Activated T-cell treated with anti-CD3 and anti-CD28 coated beads, Interleukin-2, amount 50 U/mL, for 24 hours (primary cell): ENCODE measurements at regions not wholly inside any gene's neighbourhood (a gene's known extent, or its start where the extent isn't known, plus 50 kb on each side); places are given as distances from the start of the nearest gene placed in this dataset.

Experiments
- DNase-seq: peaks from one replicate; pipeline ENCODE4 v3.0.0-alpha.2; 2020
- H3K27ac Mint-ChIP-seq: 2 replicates; pipeline ENCODE4 v1.8.0; 2020; ENCODE audit warnings: mild to moderate bottlenecking, mixed read lengths
- H3K27me3 Mint-ChIP-seq: 2 replicates; pipeline ENCODE4 v1.8.0; 2020; ENCODE audit warnings: mixed read lengths
- H3K36me3 Mint-ChIP-seq: 2 replicates; pipeline ENCODE4 v1.8.0; 2020; ENCODE audit warnings: low read depth, mixed read lengths
- H3K4me1 Mint-ChIP-seq: 2 replicates; pipeline ENCODE4 v1.8.0; 2020; ENCODE audit warnings: low read depth, mixed read lengths
- H3K4me3 Mint-ChIP-seq: 2 replicates; pipeline ENCODE4 v1.8.0; 2020; ENCODE audit warnings: mild to moderate bottlenecking, moderate library complexity, mixed read lengths
- H3K9me3 Mint-ChIP-seq: 2 replicates; pipeline ENCODE4 v1.8.0; 2020; ENCODE audit warnings: mixed read lengths

DNA sequence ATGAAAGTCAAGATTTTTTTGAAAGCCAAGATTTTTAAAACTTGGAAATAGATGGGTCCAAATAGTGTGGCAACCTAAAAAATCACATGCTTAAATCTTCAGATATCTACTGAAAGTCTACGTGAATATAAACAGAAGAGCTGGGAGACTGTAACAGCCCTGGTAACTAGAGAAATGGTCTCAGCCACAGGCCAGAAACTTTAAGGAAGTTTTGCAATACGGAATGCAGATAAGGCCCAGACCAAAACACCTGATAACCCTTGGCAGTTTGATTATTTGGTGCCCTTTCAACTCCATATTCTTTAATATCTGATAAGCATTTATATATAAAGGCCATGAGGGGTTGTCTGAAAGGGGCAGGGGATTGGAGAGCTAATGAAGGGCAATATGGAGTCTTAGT lies 537.3 kb upstream of the TGFBR2 start:
- H3K4me1 Mint-ChIP-seq, result no peaks in the 10 kb centered on the region
- peaks cover 13% of the 10 kb centered on the region for H3K27me3 Mint-ChIP-seq
- no peaks in the 10 kb centered on the region for H3K36me3 Mint-ChIP-seq
- DNase-seq, result no peak
- H3K4me3 Mint-ChIP-seq, result no peak overlapping the region
- H3K9me3 Mint-ChIP-seq, result no peaks in the 10 kb centered on the region
- no peak overlapping the region for H3K27ac Mint-ChIP-seq

DNA sequence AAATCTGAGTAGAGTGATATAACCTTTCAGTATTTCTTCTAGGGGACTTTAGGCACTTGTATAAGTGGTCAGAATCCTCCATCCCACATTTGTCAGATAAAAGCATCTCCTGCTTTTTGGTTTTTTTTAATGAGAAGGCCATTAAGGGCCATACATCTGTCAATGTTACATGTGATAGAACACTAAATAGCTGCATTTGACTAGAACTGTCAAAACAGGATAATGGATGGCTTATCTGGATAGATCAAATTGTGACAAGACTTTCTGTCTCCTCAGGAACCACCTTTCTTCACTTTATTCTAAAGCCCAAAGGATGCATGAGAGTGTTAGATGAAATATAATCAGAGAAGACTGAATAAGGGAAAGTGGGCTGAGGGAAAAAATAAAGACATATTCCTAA lies 533.4 kb upstream of the TGFBR2 start:
- DNase-seq, result no peak
- H3K9me3 Mint-ChIP-seq, result no peaks in the 10 kb centered on the region
- H3K27me3 Mint-ChIP-seq, result peaks cover 3% of the 10 kb centered on the region
- no peak overlapping the region for H3K4me3 Mint-ChIP-seq
- no peak overlapping the region for H3K27ac Mint-ChIP-seq
- no peaks in the 10 kb centered on the region for H3K36me3 Mint-ChIP-seq
- peaks cover 7% of the 10 kb centered on the region for H3K4me1 Mint-ChIP-seq

DNA sequence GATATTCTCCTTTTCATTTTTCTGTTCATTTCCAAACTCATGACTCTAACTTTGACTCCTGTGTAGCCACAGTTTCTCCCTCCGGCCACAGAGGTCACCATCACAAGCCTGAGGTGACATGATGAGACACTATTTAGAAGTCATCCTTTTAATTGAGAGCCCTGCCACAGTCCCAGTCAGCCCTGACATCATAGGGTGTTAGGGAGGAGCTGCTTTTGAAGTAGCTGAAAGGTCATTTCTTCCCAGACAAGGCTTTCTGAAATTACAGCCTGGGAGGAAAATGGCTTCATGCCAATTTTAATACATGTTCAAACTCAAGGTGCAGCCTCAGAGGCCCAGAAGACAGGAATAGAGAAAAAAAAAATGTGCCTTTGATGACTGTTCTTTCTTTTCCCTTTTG lies 532.8 kb upstream of the TGFBR2 start:
- DNase-seq, result no peak
- Mint-ChIP-seq H3K9me3 (no peaks in the 10 kb centered on the region), H3K4me1 (peaks cover 7% of the 10 kb centered on the region), H3K36me3 (no peaks in the 10 kb centered on the region), H3K27ac (no peak overlapping the region), H3K27me3 (no peaks in the 10 kb centered on the region), H3K4me3 (no peak overlapping the region)

DNA sequence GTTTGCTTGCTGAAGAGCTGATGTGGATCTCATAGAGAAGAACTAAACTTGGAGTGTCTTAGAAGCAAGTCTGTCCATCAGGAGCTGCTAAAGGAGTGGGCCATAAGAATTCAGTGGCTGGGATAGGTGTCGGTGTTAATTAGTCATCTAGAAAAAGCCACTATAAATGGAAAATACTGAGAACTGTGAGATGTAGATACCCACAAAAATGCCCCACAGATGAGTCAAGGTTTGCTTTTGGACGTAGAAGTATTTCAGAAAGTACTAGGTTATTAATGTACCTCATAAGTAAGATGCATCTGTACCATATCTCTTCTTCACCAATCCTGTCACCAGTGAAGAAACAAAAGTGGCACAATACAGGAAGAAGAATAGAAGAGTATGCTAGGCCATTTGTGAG lies 530.9 kb upstream of the TGFBR2 start:
- Mint-ChIP-seq H3K27ac (no peak overlapping the region), H3K4me1 (peaks cover 7% of the 10 kb centered on the region), H3K27me3 (no peaks in the 10 kb centered on the region), H3K36me3 (no peaks in the 10 kb centered on the region), H3K9me3 (no peaks in the 10 kb centered on the region), H3K4me3 (no peak overlapping the region)
- no peak for DNase-seq

DNA sequence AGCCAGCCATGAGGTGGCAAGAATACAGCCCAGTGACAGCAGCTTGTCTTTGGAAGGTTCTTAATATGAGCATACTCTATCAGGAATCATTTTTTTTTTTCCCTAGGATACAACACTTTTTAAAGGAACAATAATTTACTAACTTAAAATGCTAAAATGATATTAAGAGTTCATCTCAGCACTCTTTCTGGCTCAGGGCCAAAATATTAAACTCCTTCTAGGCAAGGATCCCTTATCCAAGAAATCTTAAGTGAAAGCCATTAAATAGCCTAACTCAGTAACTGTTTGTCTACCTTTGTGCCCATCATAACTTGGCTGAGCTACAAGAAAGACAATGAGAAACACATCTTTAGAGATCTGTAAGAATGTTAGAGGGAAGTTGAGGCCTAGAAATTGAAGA lies 529.5 kb upstream of the TGFBR2 start:
- no peak overlapping the region for H3K27ac Mint-ChIP-seq
- H3K4me3 Mint-ChIP-seq, result no peak overlapping the region
- H3K27me3 Mint-ChIP-seq, result no peaks in the 10 kb centered on the region
- no peaks in the 10 kb centered on the region for H3K36me3 Mint-ChIP-seq
- no peaks in the 10 kb centered on the region for H3K9me3 Mint-ChIP-seq
- peaks cover 7% of the 10 kb centered on the region for H3K4me1 Mint-ChIP-seq
- no peak for DNase-seq

DNA sequence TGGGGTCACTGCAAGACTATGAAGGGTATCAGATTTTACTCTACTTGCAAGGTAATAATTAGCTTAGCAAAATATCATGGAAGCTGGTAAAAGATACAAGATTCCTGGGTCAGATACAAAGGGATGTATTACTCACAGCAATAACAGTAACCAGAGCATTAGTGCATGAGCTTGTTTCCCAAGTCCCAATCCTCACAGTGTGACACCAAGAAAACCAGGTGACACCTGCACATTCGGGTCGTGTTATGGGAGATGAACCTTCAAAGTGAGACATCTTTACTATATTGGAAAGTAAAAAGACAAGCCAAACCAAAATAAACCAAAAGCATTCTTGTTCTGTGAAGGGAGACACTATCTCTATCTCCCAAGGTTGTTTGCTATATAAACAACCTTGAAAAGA lies 528.7 kb upstream of the TGFBR2 start:
- no peaks in the 10 kb centered on the region for H3K9me3 Mint-ChIP-seq
- peaks cover 5% of the 10 kb centered on the region for H3K27me3 Mint-ChIP-seq
- no peak overlapping the region for H3K4me3 Mint-ChIP-seq
- DNase-seq, result no peak
- H3K36me3 Mint-ChIP-seq, result no peaks in the 10 kb centered on the region
- peaks cover 7% of the 10 kb centered on the region for H3K4me1 Mint-ChIP-seq
- H3K27ac Mint-ChIP-seq, result no peak overlapping the region

DNA sequence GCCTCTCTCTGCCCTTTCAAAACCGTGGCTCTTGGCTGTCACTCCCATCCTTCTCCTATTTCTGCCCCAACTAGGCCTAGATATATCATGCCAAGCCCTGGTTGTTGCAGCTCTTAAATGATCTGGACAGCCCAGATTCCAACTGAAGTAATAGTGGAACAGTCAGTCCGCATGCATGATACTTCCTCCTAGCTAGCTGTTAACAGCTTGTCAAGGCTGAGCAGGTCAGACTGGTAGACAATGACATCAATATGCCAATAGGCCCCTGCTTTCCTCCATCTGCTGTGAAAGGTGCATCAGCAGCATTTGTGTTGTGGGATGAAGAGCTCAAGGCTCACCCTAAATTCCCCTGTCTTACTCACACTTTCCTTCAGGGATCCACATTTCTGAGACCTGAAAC lies 527.7 kb upstream of the TGFBR2 start:
- Mint-ChIP-seq H3K36me3 (no peaks in the 10 kb centered on the region), H3K9me3 (no peaks in the 10 kb centered on the region), H3K4me3 (no peak overlapping the region), H3K4me1 (peaks cover 7% of the 10 kb centered on the region), H3K27me3 (peaks cover 9% of the 10 kb centered on the region), H3K27ac (no peak overlapping the region)
- no peak for DNase-seq

DNA sequence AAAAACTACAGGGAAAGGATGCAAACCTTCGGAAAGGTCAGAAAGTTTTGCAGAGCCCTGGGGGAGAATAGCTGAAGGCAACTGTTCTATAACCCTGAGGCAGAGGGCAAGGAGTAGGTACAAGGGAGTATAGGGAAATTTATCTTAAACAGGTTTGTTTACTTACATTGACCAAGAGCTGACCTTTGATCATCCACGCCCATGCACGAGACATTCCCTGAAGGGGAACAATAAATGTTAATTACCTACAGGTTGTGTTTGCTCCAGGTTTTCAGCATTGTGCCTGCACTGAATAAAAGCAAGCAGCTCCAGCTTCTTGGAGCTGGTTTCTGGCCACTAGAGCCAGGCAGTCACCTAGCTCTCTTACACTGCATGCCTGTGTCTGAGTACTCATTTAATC lies 524.5 kb upstream of the TGFBR2 start:
- Mint-ChIP-seq H3K27me3 (peaks cover 16% of the 10 kb centered on the region), H3K9me3 (no peaks in the 10 kb centered on the region), H3K36me3 (no peaks in the 10 kb centered on the region), H3K4me3 (no peak overlapping the region), H3K27ac (no peak overlapping the region), H3K4me1 (peaks cover 11% of the 10 kb centered on the region)
- DNase-seq, result no peak

DNA sequence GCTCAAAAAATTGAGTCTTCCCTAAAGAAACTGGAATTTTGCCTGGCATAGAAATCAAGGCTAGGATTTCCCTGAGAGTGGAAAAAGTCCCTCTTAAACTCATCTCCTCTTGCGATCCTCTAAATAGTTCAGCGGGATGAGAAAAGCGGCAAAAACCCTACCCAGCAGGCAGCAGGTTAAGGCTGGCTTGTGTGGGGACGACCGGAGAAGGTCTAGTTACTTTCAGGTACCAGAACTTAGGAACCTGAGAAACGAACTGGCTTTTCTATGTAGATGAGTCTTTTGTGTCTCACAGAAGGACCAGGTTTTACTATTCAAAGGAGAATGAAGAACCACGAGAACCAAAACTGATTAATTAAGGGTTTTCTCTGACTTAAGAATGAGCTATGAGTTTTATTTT lies 523.7 kb upstream of the TGFBR2 start:
- H3K36me3 Mint-ChIP-seq, result no peaks in the 10 kb centered on the region
- H3K4me3 Mint-ChIP-seq, result no peak overlapping the region
- H3K4me1 Mint-ChIP-seq, result peaks cover 11% of the 10 kb centered on the region
- DNase-seq, result no peak
- peaks cover 16% of the 10 kb centered on the region for H3K27me3 Mint-ChIP-seq
- H3K27ac Mint-ChIP-seq, result no peak overlapping the region
- no peaks in the 10 kb centered on the region for H3K9me3 Mint-ChIP-seq

DNA sequence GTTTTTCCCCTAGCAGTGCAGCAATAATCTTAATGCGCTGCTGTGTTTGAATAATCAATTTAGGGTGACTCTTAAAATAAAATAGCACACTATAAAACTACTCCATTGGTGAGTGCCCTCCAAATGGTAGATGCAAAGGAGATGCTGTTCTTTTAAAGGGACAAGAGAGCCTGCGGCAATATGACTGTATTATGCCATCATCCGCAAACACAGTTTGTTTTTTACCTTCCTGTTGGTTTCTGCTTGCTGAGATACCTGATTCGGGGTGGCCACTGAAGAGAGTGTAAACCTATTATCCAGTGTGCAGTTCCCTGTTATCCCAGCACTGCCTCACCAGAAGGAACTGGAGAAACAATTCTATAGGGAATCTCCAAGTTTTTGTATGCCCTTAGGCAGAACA lies 523.1 kb upstream of the TGFBR2 start:
- Mint-ChIP-seq H3K9me3 (no peaks in the 10 kb centered on the region), H3K36me3 (no peaks in the 10 kb centered on the region), H3K27me3 (peaks cover 16% of the 10 kb centered on the region), H3K27ac (no peak overlapping the region), H3K4me1 (peaks cover 11% of the 10 kb centered on the region), H3K4me3 (no peak overlapping the region)
- no peak for DNase-seq

DNA sequence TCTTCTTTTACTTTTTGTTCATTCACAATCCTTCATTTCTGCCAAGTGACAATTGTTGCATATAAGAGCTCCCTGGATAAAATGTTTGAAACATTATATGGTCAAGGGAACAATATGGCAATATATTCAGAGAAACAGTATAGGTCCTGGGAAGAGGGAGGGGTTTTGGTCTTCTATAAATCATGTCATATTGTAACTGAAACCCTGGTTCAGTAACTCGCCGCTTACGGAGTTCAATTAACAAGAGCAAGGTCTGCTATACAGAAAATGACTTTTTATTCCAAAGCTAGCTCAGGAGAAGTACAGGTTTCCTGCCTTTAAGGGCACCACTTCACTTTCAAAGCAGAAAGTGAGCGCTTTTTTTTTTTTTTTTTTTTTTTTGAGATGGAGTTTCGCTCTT lies 522.1 kb upstream of the TGFBR2 start:
- H3K9me3 Mint-ChIP-seq, result no peaks in the 10 kb centered on the region
- peaks cover 11% of the 10 kb centered on the region for H3K4me1 Mint-ChIP-seq
- no peak for DNase-seq
- no peak overlapping the region for H3K4me3 Mint-ChIP-seq
- H3K27ac Mint-ChIP-seq, result no peak overlapping the region
- peaks cover 20% of the 10 kb centered on the region for H3K27me3 Mint-ChIP-seq
- no peaks in the 10 kb centered on the region for H3K36me3 Mint-ChIP-seq

DNA sequence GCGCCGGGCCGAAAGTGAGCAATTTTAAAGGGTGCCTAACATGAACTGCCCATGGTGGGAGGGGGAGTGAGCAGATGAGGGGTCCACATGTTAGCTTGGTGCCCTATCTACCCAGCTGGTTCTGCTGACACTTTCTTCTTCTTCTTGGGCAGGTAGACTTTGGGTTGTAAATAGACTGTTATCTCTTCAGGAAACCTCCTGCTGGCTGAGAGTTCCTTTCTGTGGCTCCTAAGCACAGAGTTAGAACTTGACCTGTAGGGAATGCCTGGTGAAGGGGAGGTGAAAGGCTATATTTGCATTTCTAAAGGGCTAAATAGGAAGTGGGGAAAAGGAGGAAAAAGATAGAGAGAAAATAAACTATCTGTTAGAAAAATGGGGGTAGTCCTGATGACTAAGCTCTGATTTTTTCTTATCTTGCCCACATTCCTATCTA lies 521.4 kb upstream of the TGFBR2 start:
- H3K27ac Mint-ChIP-seq, result no peak overlapping the region
- peaks cover 20% of the 10 kb centered on the region for H3K27me3 Mint-ChIP-seq
- H3K4me1 Mint-ChIP-seq, result peaks cover 11% of the 10 kb centered on the region
- H3K36me3 Mint-ChIP-seq, result no peaks in the 10 kb centered on the region
- no peak for DNase-seq
- H3K9me3 Mint-ChIP-seq, result no peaks in the 10 kb centered on the region
- no peak overlapping the region for H3K4me3 Mint-ChIP-seq

DNA sequence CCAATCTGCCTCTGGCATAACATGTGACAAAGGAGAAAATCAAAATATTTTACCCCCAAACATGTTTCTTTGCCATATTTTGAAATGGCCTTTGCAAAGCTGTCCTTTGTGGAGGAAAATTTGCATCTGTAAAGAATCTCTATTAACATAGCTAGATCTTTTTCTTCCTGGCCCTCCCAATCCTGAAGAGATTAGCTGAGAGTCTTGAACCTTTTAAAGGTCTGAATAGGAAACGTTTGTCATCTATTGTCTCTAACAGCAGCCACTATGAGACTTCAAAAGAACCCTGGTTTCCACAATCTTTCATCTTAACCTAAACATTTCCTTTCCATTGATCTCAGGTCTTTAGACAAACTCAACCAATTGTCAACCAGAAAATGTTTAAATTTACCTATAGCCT lies 520.9 kb upstream of the TGFBR2 start:
- H3K36me3 Mint-ChIP-seq, result no peaks in the 10 kb centered on the region
- no peak overlapping the region for H3K4me3 Mint-ChIP-seq
- H3K4me1 Mint-ChIP-seq, result peaks cover 11% of the 10 kb centered on the region
- DNase-seq, result no peak
- H3K27ac Mint-ChIP-seq, result no peak overlapping the region
- peaks cover 25% of the 10 kb centered on the region for H3K27me3 Mint-ChIP-seq
- H3K9me3 Mint-ChIP-seq, result no peaks in the 10 kb centered on the region

DNA sequence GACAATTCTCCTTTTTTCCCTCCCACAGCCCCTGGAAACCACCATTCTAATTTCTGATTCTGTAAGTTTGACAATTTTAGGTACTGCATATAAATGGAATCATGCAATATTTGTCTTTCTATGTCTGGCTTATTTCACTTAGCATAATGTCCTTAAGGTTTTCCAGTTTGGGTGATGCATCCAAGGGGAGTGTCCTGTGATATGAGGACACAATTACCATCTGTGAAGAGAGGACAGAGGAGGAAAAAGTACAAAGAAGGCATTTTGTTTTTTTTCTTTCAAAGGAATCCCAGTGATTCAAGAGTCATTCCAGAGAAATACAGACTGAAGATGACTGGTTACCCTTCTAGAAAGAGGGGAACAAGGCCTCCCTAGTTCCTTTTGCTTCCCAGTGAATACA lies 514.7 kb upstream of the TGFBR2 start:
- Mint-ChIP-seq H3K9me3 (peaks cover 6% of the 10 kb centered on the region), H3K4me3 (no peak overlapping the region), H3K36me3 (no peaks in the 10 kb centered on the region), H3K4me1 (no peaks in the 10 kb centered on the region), H3K27me3 (peaks cover 23% of the 10 kb centered on the region), H3K27ac (no peak overlapping the region)
- no peak for DNase-seq

DNA sequence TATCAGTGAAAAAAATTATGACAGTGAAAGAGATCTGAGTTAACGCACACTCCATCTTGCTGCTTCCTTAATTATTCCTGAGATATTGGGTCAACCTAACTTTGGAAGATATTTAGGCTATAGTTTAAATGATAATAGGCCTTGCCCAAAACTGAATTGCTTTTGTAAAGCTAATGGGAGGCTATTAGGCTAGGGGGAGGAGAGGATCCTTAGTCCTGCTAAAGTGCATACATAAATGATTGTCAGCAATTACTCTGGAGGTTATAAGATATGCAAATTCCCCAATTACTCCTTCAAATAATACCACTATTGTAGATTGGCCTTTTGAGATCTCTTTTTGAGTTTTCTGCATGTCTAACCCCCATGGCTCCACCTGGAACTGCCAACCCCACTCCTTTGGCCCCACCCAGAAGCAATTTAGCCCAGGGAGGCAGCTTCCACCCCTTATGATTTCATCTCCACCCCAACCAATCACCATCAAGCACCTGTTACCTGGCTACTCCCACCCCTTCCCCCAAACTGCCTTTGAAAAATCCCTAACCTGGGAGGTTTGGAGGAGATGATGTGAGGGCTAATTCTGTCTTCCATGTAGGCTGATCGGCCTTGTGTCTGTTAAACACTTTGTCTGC lies 509.3 kb upstream of the TGFBR2 start:
- peaks cover 6% of the 10 kb centered on the region for H3K9me3 Mint-ChIP-seq
- no peak overlapping the region for H3K4me3 Mint-ChIP-seq
- no peak overlapping the region for H3K27ac Mint-ChIP-seq
- peaks cover 9% of the 10 kb centered on the region for H3K4me1 Mint-ChIP-seq
- no peak for DNase-seq
- peaks cover 11% of the 10 kb centered on the region for H3K27me3 Mint-ChIP-seq
- no peaks in the 10 kb centered on the region for H3K36me3 Mint-ChIP-seq

DNA sequence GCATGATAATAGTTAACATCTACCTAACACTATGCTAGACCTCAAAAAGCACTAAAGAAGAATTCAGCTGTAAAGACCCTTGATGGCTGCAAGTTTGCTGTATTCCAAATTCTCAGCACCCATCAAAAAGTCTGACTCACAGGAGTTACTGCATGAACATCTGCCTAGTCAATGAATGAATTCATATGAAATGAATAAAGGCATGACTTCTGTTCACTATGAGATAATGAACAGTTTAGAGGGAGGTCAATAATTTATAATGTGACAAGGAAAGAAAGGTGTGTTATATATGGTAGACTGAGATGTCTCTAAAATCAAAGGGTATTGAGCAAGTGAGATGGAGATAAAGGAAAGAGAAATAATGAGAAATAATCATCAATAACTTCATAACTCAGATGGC lies 508.2 kb upstream of the TGFBR2 start:
- H3K27ac Mint-ChIP-seq, result no peak overlapping the region
- H3K36me3 Mint-ChIP-seq, result no peaks in the 10 kb centered on the region
- no peak for DNase-seq
- H3K4me3 Mint-ChIP-seq, result no peak overlapping the region
- H3K9me3 Mint-ChIP-seq, result peaks cover 6% of the 10 kb centered on the region
- H3K4me1 Mint-ChIP-seq, result peaks cover 9% of the 10 kb centered on the region
- peaks cover 3% of the 10 kb centered on the region for H3K27me3 Mint-ChIP-seq
